ENCODE measurements at regions not wholly inside any gene's neighbourhood (a gene's known extent, or its start where the extent isn't known, plus 50 kb on each side); places are given as distances from the start of the nearest gene placed in this dataset.
"Not testable (repeated sequence)": the region's sequence is repeated elsewhere in the genome, so short reads cannot be mapped to it uniquely, and the experiment has no call there.

DNA sequence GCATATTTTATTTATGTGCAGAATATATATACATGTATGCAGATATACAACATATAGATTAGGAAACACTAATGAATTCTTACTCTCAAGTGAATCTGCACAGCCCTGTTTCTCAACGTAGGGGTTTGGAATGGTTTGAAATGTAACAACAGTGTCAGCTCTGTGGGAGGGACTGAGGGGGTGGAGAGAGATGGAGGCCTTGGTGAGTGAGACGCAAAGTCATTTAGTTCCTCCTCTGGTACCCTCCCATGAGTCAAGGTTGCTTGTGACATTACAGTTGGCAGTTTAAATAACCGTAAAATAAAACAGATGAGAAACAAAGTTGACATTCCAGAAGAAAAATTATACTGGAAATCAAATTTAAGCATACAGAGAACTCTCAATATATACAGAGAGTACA is 313.0 kb upstream of the PRKD1 start:
- peaks cover 20% of the 10 kb centered on the region for H3K4me1 Mint-ChIP-seq (ENCODE audit: low read depth)
- H3K27ac Mint-ChIP-seq = peak overlapping the region; percentile 75
- no peak for TF ChIP-seq CTCF (IDR thresholded peaks at IDR 0.05; ENCODE audit: unreplicated experiment)

DNA sequence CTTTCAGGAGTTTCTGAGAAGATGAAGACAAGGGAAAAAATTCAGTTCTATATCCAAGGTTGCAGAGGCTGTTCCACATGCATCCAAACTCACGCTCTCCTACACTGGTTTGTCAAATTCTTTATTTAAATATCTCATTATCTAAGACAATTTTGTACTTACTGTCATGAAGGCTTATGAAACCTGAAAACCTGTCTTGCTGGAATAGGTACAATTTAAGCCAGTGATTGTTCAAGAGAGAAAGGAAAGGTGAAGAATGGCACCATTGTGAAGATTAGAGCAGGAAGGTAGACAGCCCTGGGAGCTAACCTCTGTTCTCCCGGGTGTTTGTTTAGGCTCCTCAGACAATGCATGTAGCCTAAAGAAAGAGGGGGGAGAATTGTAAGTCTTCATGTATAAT is 315.1 kb upstream of the PRKD1 start:
- Mint-ChIP-seq H3K4me3 (ENCODE audit: low read depth) (no peak overlapping the region), H3K4me1 (ENCODE audit: low read depth) (peaks cover 20% of the 10 kb centered on the region), H3K9me3 (ENCODE audit: low read depth) (no peaks in the 10 kb centered on the region), H3K36me3 (ENCODE audit: insufficient read depth) (no peaks in the 10 kb centered on the region), H3K27me3 (no peaks in the 10 kb centered on the region), H3K27ac (peak overlapping the region; percentile 33)
- no peak for DNase-seq (ENCODE audit: low spot score, unreplicated experiment)
- TF ChIP-seq CTCF (IDR thresholded peaks at IDR 0.05; ENCODE audit: unreplicated experiment) = no peak

More for the DNA sequence above, 313.0 kb upstream of the PRKD1 start:
- no peak overlapping the region for H3K4me3 Mint-ChIP-seq (ENCODE audit: low read depth)
- H3K27me3 Mint-ChIP-seq = no peaks in the 10 kb centered on the region
- no peaks in the 10 kb centered on the region for H3K36me3 Mint-ChIP-seq (ENCODE audit: insufficient read depth)
- H3K9me3 Mint-ChIP-seq (ENCODE audit: low read depth) = no peaks in the 10 kb centered on the region
- DNase-seq (ENCODE audit: low spot score, unreplicated experiment) = no peak

- no peaks in the 10 kb centered on the region for H3K27me3 Mint-ChIP-seq
- H3K9me3 Mint-ChIP-seq (ENCODE audit: low read depth) = no peaks in the 10 kb centered on the region
- no peak for TF ChIP-seq CTCF (IDR thresholded peaks at IDR 0.05; ENCODE audit: unreplicated experiment)
- no peak overlapping the region for H3K4me3 Mint-ChIP-seq (ENCODE audit: low read depth)
- DNase-seq (ENCODE audit: low spot score, unreplicated experiment) = no peak
- no peak overlapping the region for H3K27ac Mint-ChIP-seq
- H3K36me3 Mint-ChIP-seq (ENCODE audit: insufficient read depth) = no peaks in the 10 kb centered on the region
- peaks cover 20% of the 10 kb centered on the region for H3K4me1 Mint-ChIP-seq (ENCODE audit: low read depth)
These were observed 315.6 kb upstream of the PRKD1 start for GRCh38 chr14:30243207-30243606.

DNA sequence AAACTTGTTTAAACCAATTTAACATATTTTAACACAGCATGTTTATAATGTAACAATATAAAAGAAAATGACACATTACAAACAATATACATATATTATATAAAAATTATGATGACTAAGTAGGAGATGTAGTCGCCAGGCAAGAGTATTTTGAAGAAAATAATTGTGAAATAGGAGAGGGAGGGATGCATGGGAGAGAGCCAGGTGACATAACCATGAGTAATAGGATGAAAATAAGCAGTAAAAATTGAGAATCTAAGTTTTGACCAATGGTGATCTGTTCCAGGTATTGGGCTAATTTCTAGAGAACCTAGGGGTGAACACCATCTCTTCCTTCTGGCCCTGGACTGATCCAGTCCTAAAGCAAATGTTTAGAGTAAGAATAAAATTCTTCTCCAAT is 315.2 kb upstream of the G2E3 start:
- DNase-seq (ENCODE audit: low spot score, unreplicated experiment) = no peak
- Mint-ChIP-seq H3K36me3 (ENCODE audit: insufficient read depth) (no peaks in the 10 kb centered on the region), H3K9me3 (ENCODE audit: low read depth) (no peaks in the 10 kb centered on the region), H3K4me1 (ENCODE audit: low read depth) (peaks cover 20% of the 10 kb centered on the region), H3K27ac (no peak overlapping the region), H3K27me3 (no peaks in the 10 kb centered on the region), H3K4me3 (ENCODE audit: low read depth) (no peak overlapping the region)
- no peak for TF ChIP-seq CTCF (IDR thresholded peaks at IDR 0.05; ENCODE audit: unreplicated experiment)

- not testable (repeated sequence) for H3K9me3 Mint-ChIP-seq (ENCODE audit: low read depth); H3K27me3 Mint-ChIP-seq; H3K4me3 Mint-ChIP-seq (ENCODE audit: low read depth); H3K27ac Mint-ChIP-seq; DNase-seq (ENCODE audit: low spot score, unreplicated experiment); H3K36me3 Mint-ChIP-seq (ENCODE audit: insufficient read depth)
- H3K4me1 Mint-ChIP-seq (ENCODE audit: low read depth) = peaks cover 20% of the 10 kb centered on the region
These were observed 314.6 kb upstream of the G2E3 start for GRCh38 chr14:30244348-30244747.

DNA sequence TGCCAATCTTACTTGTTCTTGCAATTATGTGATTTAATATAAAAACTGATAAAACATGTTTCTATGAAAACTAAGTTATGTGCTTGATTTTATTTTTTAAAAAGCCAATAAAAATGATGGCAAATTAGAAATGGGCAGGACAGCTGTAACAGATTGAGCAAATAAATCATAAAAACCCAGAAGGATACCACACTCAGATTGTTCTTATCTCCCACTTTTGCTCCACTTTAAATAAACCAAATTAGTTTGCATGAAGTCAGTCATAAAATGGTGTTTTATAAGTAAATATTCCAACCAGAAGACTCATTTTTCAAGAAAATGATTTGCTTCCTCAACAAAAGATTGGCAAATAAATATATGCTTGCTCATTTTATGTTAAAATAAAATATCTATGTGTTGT is 307.9 kb upstream of the G2E3 start:
- no peak overlapping the region for H3K27ac Mint-ChIP-seq
- peaks cover 3% of the 10 kb centered on the region for H3K4me1 Mint-ChIP-seq (ENCODE audit: low read depth)
- peaks cover 2% of the 10 kb centered on the region for H3K9me3 Mint-ChIP-seq (ENCODE audit: low read depth)
- no peaks in the 10 kb centered on the region for H3K36me3 Mint-ChIP-seq (ENCODE audit: insufficient read depth)
- TF ChIP-seq CTCF (IDR thresholded peaks at IDR 0.05; ENCODE audit: unreplicated experiment) = no peak
- no peak for DNase-seq (ENCODE audit: low spot score, unreplicated experiment)
- H3K4me3 Mint-ChIP-seq (ENCODE audit: low read depth) = no peak overlapping the region
- H3K27me3 Mint-ChIP-seq = no peaks in the 10 kb centered on the region

Data from progenitor cell of endocrine pancreas (in vitro differentiated cells).